ENCODE measurements at regions not wholly inside any gene's neighbourhood (a gene's known extent, or its start where the extent isn't known, plus 50 kb on each side); places are given as distances from the start of the nearest gene placed in this dataset.

GRCh38 chr1:30360281-30360680 is 363.1 kb downstream of the MATN1 start:
- TF ChIP-seq ZNF274 (IDR thresholded peaks at IDR 0.05; ENCODE audit: low read depth, low read length) (no peak), YY1 (IDR thresholded peaks at IDR 0.05; ENCODE audit: insufficient read depth, insufficient read length) (no peak)

Measured in NT2/D1 (cell line).